Ammon's horn (tissue), 1 donor: ENCODE measurements at regions not wholly inside any gene's neighbourhood (a gene's known extent, or its start where the extent isn't known, plus 50 kb on each side); places are given as distances from the start of the nearest gene placed in this dataset.

ENCODE experiments used
- DNase-seq: peaks from one replicate; pipeline ENCODE4 v3.0.0-alpha.2; 2016; ENCODE audit warnings: low spot score

DNA sequence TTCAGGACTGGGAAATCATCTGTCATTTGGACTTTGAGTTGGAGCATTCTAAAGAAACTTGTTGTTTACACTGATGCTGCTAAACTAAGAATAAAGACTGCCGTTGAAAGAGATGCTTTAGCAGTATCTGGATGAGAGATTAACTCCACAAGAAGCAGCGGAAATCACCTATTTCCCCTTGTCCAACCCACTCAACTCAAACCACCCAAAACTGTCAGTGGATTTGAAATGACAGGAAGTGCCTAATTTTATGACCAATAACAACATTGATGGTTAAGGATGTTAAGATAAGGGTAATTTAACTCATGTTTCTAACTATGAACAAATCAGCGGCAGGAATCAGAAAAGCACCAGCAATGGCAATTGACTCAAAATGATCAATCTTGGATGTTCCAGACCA, 110.8 kb upstream of the NR2F2 start:
- DNase-seq = no peak

DNA sequence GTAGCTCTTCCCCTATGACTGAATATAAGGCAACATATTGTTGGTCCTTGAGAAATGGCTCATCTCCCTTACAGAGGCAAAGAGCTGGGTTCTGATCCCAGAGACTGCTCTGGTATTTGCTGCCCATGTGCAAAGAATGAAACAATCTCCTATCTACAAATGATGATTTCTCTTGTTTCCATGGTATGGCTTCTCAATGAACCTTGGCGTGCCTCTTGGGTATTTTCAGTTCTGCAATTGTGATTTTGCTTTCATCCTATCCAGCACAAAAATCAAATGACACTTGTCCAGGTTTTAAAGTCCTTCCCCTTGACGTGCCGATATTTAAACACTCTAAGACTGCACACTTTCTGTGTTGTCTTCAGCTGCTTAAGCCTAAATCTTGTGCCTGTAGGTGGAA, 109.8 kb upstream of the NR2F2 start:
- no peak for DNase-seq

DNA sequence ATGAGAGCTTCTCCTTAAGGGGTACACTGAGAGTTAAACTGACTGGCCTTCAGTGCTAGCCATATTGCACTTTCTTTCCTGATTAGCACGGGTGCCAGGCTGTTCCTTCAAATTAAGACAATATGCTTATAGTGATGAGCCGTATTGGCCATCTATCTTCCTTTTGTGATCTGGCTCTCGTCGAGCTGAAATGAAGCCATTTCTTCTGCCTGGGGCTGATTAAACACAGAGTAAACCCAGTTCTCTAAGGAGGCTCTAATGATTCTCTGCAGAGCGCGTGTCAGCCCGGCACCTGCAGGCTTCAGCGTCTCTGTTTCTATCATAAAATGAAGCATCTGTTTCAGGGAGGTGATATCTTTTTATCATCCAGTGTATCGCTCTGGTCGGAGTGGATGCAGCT, 107.5 kb upstream of the NR2F2 start:
- no peak for DNase-seq

DNA sequence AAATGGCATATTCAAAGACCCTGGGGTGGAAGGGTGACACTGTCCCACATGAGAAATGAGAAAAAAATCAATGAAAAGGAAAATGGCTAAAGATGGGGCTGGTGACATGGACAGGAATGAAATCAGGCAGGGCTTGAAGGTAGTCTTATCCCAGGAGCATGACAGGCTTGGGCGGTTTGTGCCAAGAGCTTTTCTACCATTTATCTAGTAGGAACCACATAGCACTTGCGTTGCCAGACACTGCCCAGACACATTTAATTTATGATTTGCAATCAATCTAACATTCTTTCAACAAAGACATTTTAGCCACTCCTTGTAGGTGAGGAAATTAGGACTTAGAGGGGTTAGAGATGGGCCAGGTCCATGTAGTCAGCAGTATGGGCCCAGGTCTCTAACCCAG, 106.6 kb upstream of the NR2F2 start:
- DNase-seq = no peak

DNA sequence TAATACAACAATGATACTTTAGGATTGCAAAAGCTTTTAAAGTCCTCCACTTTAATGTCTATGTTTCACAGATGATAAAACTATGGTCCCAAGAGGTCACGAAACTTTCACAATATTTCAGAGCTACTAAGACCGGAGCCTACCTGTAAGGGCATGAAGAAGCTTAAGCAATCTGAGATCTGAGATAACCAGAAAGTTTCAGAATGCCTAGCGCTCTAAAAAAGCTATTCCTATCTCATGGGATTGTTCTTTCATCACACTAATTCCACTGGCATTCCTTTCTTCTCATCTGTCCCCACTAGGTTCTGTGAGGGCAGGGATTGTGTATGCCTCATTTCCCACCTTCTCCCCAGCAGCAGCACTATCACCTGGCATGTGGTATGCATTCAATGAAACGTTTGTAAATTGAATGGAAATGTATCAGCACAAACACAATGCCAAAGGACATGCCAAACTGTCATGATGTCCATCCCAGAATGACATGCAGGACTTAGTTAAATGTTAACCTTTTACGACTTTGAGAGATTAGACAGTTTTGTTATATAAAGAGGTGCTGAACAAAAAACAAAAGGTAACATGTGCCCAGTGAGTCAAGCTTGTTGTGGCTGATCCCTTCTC, 104.7 kb upstream of the NR2F2 start:
- no peak for DNase-seq

DNA sequence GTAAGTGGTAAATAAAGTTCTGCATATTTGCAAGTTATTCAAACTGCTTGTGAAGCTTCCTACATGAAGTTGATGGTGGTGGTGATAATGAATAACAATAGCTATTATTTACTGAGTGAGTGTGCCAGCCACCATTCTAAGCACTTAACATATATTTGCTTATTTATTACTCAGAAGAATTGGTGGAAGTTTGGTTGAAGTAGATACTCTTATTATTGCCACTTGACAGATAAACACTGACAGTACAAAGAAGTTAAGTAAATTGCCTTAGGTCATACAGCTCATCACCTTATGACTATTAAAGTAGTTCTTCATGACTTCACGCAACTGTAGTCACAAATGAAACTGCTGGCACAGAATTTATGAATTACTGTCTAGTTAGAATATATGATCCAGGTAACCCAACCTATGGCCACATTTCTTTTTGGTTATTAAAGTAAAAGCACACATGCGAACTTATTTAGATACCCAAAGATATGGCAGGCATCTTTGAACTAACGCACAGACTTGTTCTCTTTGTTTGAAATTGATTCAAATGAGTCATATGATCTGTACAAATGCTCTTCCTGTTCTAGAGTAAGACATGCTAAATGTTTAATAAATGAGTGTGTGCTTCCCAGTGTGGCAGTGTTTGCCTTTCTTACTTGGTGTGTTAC, 99.8 kb upstream of the NR2F2 start:
- no peak for DNase-seq

DNA sequence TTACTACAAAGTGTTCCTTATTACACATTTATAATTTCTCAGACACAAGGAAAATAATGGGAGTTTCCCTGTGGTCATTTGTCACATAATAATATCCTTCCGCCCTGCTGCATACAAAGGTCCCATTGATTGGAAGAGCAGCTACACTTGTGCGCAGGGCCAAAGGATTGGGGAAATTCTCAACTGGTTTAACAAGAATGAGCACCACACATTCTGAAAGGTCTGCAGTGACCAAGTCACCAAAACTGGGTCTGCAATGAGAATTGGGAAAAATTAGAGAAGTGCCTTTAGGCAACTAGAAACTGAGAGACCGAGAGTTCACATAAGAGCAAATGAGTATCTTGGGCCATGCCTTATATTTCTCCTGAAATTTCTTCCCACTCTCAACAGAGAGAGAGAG, 98.2 kb upstream of the NR2F2 start:
- no peak for DNase-seq

DNA sequence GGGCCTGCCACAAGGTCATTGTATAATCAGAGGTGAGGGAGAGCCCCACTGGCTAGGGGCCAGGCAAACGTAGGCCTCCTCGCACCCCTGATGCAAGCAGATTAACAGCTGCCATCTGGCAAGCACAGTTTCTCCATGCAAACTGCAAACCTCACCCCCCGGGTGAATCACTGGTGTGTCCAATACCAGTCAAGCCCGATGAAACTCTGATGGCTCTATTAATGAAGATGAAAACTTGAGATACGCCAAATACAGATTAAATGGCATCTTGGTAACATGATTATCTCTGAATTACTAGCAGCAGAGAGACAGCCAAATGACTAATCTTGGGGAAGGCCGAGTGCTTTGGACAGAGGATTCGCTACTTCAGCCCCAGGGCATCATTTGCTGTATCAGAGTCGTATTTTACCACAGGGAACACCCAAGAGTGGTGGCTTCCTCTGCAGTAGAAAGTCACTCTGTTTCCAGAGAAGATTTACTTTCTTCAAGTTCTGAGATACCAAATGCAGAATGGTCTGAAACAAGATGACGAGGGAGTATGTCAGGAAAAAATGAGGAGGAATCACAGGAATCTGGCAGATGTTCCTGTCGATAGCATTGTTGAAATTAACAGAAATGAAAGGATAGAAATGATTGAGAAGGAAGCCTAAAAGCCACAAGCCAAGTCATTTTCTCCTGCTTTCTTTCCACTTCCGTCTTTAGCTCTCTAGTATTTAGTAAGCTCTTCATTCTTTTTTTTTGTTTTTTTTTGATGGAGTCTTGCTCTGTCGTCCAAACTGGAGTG, 96.2 kb upstream of the NR2F2 start:
- DNase-seq = no peak

DNA sequence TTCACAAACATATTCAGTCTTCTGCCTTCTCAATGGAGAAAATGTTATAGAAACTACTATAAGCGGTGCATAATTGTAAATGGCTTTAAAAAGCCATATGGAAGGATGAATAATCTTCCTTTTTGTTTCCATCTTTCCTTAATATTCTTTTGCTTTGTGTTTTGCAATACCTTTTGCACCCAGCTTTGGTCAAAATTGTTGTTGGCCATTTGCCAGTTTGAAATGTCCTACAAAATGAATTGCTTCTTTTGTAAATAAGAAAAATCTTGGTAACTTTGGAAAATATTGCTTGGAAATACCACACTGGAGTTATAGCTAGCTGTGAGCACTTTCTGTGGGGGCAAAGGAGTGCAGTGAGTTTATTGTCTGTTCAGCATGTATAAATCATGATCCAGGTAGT, 93.5 kb upstream of the NR2F2 start:
- no peak for DNase-seq

DNA sequence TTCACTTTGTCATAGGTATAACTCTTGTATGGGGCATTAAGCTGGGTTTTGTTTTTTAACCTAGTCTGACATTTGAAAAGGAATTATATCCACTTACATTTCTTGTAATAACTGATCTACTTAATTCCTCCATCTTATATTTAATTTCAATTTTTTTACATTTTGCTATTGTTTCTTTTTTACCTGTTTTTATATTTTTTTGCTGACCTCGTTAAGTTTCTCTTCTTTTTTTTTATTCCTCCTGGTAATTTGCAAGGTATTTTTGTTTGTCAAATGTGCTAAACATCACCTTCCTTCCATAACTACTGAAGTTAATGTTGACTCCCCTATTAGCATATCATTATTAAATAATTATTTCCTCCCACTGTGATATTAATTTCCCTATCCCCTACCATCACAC, 87.7 kb upstream of the NR2F2 start:
- DNase-seq = no peak

DNA sequence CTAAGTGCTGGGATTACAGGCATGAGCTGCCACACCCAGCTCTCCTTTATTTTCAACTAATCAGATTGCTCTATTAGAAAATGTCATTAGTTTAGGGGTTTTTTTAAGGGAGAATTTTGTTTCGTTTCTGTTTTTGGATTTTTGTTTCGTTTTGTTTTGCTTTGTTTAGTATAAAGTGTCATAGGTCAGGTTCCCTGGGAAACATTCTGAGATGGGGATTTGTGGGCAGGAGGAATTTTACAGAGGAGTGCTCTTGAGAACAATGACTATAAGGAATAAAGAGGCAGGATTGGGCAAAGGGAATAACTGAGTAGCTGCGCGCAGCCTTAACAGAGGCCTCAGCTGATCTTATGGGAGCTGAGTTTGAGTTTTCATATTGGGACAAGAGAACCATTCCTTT, 86.8 kb upstream of the NR2F2 start:
- no peak for DNase-seq

DNA sequence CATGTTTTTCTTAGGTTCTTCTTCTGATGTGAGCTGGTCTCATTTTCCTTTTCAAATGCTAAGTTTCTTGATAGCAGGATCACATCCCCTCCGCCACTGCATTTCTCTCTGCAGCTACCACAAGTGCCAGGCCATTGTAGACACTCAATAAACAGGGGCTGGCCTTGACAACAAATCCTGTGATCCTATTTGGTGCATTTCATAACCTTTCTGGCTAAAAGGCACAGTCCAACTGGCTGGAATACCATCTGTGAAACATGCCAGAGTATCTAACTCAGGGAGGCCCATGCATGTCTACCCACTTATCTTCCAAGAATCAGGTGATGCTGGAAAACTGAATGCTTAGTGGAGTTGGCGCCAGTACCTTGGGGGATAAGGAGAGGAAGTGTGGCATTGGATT, 85.2 kb upstream of the NR2F2 start:
- no peak for DNase-seq

DNA sequence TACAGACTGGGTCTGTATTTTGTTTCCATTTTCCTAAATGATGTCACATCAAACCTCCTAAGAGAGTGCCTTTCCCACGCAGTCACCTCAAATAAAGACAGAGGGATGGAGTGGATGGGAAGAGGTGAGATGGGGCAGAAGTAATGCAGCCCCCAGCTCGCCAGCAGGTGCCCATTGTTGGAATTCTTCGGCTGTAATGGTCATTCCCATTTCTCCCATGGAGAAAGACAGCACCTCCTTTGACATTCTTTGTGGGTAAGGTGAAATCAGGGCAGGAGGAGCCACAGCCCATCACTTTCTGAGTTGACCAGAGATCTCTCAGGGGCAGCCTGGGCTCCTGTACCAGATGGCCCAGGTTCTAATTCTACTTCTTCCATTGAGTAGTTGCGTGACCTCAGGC, 84.4 kb upstream of the NR2F2 start:
- no peak for DNase-seq

DNA sequence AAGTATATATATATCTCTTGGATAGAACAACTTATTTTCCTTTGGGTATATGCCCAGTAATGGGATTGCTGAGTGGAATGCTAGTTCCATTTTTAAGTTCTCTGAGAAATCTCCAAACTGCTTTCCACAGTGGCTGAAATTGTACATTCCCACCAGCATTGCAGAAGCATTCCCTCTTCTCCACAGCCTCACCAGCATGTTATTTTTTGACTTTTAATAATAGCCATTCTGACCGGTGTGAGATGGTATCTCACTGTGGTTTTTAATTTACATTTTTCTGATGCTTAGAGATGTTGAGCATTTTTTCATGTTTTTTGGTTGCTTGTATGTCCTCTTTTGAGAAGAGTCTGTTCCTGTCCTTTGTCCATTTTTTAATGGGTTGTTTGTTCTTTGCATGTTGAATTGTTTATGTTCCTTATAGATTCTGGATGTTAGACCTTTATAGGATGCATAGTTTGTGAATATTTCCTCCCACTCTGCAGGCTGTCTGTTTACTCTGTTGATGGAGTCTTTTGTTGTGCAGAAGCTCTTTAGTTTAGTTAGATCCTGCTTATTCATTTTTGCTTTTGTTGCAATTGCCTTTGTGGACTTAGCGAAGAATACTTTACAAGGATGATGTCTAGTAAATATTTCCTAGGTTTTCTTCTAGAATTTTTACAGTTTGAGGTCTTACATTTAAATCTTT, 82.7 kb upstream of the NR2F2 start:
- no peak for DNase-seq

DNA sequence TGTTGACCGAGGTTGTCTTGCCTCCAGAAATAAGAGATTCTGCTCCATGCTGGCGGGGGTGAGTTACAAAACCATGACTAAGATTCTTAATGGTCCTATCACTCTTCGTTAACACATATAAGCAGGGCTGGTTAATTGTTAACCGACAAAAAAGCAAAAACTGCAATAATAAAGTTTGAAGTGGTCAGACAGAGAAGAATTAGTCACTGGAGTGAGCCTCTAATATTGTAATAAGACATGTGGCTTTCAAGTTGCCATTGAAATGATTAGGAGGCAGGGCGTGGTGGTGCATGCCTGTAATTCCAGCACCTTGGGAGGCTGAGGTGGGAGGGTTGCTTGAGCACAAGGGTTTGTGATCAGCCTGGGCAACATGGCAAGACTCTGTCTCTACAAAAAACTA, 78.4 kb upstream of the NR2F2 start:
- no peak for DNase-seq

DNA sequence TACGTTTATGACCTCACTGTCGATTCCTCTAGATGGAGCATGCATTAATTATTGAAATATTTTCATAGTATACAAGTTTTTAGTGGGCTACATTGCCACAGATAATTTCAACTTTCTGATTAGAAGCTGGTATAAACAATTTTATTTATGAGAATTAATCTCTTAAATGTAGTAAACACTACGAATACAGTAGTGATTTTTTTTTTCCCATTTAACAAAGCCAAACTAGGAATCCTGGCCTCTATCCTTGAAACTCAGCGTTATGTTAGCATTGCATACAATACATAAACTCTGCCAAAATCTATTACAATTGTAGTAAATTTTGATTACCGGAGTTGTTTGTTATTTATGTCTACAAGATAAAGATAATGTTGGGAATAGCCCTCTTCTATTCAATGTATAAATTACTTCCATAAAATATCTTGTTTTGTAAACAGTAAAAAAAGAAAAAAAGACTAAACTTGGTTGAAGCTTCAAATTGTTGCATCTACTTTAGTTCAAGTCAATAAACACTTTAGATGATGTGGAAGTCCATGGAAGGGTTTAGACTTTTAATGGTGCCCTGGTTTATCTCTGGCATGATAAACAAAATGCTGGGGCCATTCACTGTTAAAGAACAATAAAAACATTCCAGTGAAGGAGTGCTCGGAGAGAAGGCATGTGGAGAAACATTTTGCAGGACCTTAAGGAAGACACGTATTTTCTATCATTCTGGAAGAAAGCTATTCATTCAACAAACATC, 77.3 kb upstream of the NR2F2 start:
- DNase-seq = no peak

DNA sequence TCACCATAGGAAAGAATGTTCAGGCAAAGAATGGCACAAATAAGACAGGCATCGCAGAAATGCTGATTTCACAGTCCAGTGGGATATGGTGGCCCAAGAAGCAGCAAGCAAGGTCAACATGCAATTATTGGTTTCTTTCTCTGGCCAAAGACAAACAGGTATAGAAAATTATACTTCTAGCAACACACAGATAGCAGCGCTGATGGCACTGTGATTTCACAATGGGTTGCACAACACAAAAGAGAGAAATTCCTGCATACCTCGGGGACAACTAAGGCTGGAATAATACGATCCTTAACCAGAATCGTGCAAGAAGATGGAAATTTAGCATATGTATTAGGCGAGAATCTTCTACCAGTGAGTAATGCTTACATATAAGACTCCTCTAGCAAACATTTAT, 76.3 kb upstream of the NR2F2 start:
- no peak for DNase-seq

DNA sequence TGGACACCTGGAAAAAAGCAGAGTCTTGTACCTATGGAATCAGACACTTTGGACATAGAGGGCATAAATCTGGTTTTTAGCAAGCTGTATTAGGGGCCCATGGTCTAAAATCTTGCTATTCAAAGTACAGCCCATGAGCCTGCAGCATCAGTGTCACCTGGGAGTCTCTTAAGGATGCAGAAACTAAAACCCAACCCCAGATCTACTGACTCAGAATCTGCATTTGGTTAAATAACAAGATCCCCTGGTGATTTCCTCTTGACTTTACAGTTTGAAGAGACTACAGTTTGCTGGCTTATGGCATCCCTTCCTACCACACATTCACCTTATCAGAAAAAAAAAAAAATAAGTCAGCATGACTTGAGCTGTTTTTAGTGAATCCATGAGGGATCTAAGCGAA, 74.9 kb upstream of the NR2F2 start:
- DNase-seq = no peak

DNA sequence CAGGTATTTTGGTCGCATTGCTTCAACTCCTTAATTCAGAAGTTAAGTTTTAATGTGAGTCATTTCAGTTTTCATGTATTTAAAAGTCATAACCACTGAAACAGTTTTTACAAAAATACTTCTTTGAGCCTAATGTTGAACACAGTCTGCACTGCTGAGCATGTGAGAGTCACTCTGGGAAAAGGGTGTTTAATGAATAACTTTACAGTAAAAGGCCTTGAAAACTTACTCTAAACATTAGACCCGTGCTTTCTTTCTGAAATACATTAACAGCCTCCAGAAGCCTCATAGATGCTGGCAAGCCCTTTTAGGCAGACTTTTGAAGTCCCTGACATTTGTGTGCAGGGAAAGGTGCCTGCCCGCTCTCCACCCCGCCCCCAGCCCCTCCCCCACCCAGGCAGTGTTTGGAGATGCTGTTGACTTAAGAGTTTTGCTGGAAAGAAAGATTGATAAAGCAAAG, 68.9 kb upstream of the NR2F2 start:
- DNase-seq = no peak

DNA sequence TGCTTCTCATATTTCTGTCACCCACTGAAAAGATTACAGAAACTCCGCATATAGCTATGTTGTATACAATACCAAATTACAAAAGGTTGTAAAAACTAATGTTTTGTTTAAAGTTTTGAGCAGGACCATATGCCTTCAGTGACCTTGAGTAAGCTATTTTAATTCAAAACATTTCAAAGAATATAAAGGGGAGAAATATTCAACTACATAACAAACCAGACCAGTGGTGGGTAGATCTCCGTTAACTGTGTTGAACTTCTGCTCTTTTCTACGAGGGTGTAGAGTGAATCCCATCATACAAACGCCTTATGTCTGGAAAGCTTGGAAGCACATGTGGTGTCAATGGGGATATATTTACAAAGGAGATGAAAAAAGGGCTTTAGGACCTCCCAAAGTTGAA, 68.4 kb upstream of the NR2F2 start:
- no peak for DNase-seq

DNA sequence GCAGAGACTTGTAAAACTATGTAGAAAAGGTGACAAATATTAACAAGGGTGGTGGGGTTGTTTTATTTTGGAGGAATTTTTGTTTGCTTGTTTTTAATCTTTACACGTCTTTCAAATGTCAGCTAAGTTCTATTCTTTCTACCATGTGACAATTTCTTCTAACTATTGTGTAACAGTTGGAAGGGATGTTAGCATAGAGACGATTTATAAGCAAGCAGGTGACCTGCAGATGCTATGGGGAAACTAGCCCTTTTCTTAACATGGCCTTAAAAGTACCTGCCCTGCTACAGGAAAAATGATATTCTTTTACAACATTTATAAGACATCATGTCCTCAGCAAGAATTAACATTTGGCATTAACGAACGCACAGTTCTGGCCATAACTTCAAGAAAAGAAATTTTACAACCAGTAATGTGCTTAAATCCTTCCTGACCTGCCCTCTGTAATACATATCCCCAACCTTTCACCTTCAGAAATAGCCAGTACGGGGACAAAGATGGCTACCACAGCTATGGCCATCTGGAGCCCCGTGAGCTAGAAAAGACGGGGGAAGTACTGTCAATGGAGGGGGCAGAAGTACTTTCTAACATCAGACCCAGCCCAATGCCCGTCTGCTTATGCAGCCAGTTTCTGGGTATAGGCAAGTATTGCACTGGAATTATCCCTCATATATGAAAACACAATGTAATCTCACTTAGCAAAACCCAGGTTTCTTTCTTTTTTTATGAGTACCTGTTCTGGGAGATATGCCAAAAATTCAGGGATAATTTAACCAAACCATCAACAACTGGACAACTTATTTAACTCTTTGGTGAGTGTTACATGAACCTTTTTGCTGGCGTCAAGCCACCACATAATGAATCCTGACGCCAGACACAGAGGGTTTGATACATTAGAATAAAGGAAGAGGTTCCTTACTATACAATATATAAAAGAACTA, 67.7 kb upstream of the NR2F2 start:
- DNase-seq = no peak
